A673 (cell line): ENCODE measurements at regions not wholly inside any gene's neighbourhood (a gene's known extent, or its start where the extent isn't known, plus 50 kb on each side); places are given as distances from the start of the nearest gene placed in this dataset.

ENCODE experiments used
- BruUV-seq: library from RNA; stranded (reverse); fragments of 400-500 nt; replicated peaks from 2 replicates; lab custom pipeline; 2021; lab: Mats Ljungman, UMichigan
- CTCF ChIA-PET: fragments of 300-600 bp; sonication (Branson Sonifier 250); formaldehyde crosslinking; loops from one replicate; lab custom pipeline; 2022; ENCODE audit warnings: antibody characterized with exemption; lab: Charles Lee
- POLR2A ChIA-PET: fragments of 300-600 bp; sonication (Branson Sonifier 250); formaldehyde crosslinking; loops from one replicate; lab custom pipeline; 2022; ENCODE audit warnings: antibody characterized with exemption; ENCODE audit not compliant: low non-redundant PET; lab: Charles Lee
- DNase-seq: peaks from one replicate; pipeline ENCODE4 v3.0.0-alpha.2; 2015; ENCODE audit warnings: low spot score
- H3K27ac ChIP-seq: fragments of 200-600 bp; sonication (generic); 2 replicates; pipeline ENCODE4 v1.5.1; 2016; ENCODE audit warnings: mixed run types, low read depth, mild to moderate bottlenecking, mixed read lengths, antibody characterized with exemption, low read length; ENCODE audit not compliant: poor library complexity, severe bottlenecking
- H3K27me3 ChIP-seq: fragments of 200-600 bp; sonication (generic); replicated peaks from 2 replicates; pipeline ENCODE4 v1.6.1; 2017; ENCODE audit warnings: mixed run types, low read depth, mild to moderate bottlenecking, mixed read lengths, antibody characterized with exemption, low read length; ENCODE audit not compliant: insufficient read depth, poor library complexity
- H3K36me3 ChIP-seq: fragments of 200-600 bp; sonication (generic); 2 replicates; pipeline ENCODE4 v1.6.1; 2016; ENCODE audit warnings: mixed run types, mild to moderate bottlenecking, mixed read lengths, antibody characterized with exemption, low read length; ENCODE audit not compliant: insufficient read depth, poor library complexity, severe bottlenecking
- H3K4me1 ChIP-seq: fragments of 200-600 bp; sonication (generic); 2 replicates; pipeline ENCODE4 v1.6.1; 2017; ENCODE audit warnings: mixed run types, mild to moderate bottlenecking, mixed read lengths, antibody characterized with exemption, low read length; ENCODE audit not compliant: insufficient read depth, poor library complexity, severe bottlenecking
- H3K4me3 ChIP-seq: fragments of 200-600 bp; sonication (generic); 2 replicates; pipeline ENCODE4 v1.5.1; 2016; ENCODE audit warnings: low read depth, mixed run types, mild to moderate bottlenecking, mixed read lengths, low read length; ENCODE audit not compliant: poor library complexity, severe bottlenecking
- H3K9me3 ChIP-seq: fragments of 200-600 bp; sonication (generic); 2 replicates; pipeline ENCODE4 v1.6.1; 2016; ENCODE audit warnings: mixed run types, low read depth, mild to moderate bottlenecking, mixed read lengths, antibody characterized with exemption, low read length; ENCODE audit not compliant: poor library complexity, severe bottlenecking
- CTCF ChIP-seq: fragments of 300-800, 200-600 bp; sonication (generic); conservative IDR thresholded peaks from 2 replicates; pipeline ENCODE4 v1.5.1; 2017; ENCODE audit warnings: low read depth, mild to moderate bottlenecking, antibody characterized with exemption, low read length, moderate library complexity, mixed read lengths
- EZH2 ChIP-seq: fragments of 200-600 bp; sonication (generic); IDR thresholded peaks from 2 replicates; pipeline ENCODE4 v1.6.1; 2017; ENCODE audit warnings: borderline replicate concordance, low read depth, mild to moderate bottlenecking, mixed read lengths, antibody characterized with exemption, low read length; ENCODE audit not compliant: poor library complexity, severe bottlenecking
- intact Hi-C: fragments of 100-400 bp; cut with micrococcal nuclease; formaldehyde crosslinking; loops from one replicate; pipeline ENCODE4 v1.10.0; 2022; ENCODE audit not compliant: unreplicated experiment

DNA sequence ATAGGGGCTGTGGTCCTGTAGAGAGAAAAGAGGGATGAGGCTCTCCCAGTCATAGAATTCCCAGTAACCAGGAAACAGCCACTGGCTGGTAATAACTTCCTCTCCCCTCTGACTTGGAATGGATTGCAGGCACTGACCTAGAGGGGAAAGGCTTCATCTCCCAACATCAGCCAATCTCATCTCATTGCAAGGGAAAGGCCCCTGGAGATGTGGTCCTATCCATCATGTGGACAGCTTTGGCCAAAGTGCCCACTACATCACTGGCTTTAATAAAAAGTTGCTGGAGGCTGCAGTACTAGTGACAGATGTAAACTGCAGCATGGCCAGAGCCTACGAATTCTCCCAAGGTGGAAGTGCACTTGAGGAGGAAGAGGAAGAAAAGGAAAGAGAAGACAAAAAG lies 820.5 kb upstream of the CELF4 start:
- no TSS peak for BruUV-seq
- no peak for DNase-seq
- intact Hi-C loops, result no loop called here
- POLR2A ChIA-PET, result no interaction called here
- Histone ChIP-seq H3K27ac (no peak overlapping the region), H3K36me3 (no peaks in the 10 kb centered on the region), H3K27me3 (no peaks in the 10 kb centered on the region), H3K9me3 (no peaks in the 10 kb centered on the region), H3K4me1 (no peaks in the 10 kb centered on the region), H3K4me3 (no peak overlapping the region)
- CTCF ChIA-PET, result no interaction called here
- no peak for TF ChIP-seq EZH2
- TF ChIP-seq CTCF, result no peak

DNA sequence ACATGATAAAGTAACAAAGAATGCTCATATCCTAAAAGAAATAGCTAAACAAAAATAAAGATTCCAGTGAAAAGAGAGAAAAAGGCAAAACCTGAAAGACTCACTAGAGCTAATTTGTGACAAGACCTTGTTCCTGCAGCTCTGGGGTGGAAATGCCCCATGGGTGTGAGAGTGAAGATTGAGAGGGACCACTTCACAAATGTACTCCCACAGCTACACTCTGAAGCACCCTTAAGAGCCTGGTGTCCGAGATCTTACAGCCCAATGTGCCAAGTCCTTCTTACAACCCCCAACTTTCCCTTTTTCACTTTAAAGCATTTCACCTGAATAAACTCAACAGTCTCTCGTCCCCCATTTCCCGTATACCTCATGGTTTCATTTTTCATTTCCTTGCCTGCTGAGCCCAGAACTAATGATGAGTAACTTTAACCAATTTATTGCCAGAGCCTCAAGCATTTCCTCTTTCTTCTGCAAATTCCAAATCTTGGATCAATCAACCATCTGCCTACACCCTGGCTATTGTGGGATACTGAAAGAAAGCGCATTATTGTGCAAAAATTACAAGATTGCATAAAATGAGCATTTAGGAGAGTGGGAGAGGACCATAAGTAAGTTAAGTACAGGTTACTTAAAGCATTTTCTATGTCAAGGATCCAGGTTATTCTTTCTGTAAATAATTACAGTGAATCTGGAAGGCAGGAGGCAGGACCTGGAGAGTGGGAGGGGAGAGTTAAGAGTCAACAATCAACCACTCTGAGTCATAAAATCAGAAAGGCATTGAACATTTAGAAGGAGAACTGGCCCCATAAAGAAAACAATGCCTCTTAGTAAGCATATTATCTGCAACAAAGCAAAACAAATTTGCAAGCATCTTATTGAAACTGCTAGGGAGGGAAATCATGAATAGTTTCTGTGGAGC lies 804.4 kb upstream of the CELF4 start:
- Histone ChIP-seq H3K27me3 (no peaks in the 10 kb centered on the region), H3K9me3 (no peaks in the 10 kb centered on the region), H3K4me3 (no peak overlapping the region), H3K27ac (no peak overlapping the region), H3K36me3 (no peaks in the 10 kb centered on the region), H3K4me1 (no peaks in the 10 kb centered on the region)
- CTCF ChIA-PET, result no interaction called here
- no peak for DNase-seq
- TF ChIP-seq CTCF (no peak), EZH2 (no peak)
- intact Hi-C loops, result no loop called here
- POLR2A ChIA-PET, result no interaction called here
- BruUV-seq, result no TSS peak

GRCh38 chr18:38368886-38369285 lies 803.3 kb upstream of the CELF4 start:
- ChIA-PET CTCF (no interaction called here), POLR2A (no interaction called here)
- Histone ChIP-seq H3K4me1 (no peaks in the 10 kb centered on the region), H3K27me3 (no peaks in the 10 kb centered on the region), H3K36me3 (no peaks in the 10 kb centered on the region), H3K4me3 (no peak overlapping the region), H3K27ac (no peak overlapping the region), H3K9me3 (no peaks in the 10 kb centered on the region)
- no TSS peak for BruUV-seq
- intact Hi-C loops, result no loop called here
- no peak for TF ChIP-seq EZH2
- no peak for DNase-seq
